Kasumi-1 (cell line): ENCODE measurements at regions not wholly inside any gene's neighbourhood (a gene's known extent, or its start where the extent isn't known, plus 50 kb on each side); places are given as distances from the start of the nearest gene placed in this dataset.

ENCODE experiments used
- DNase-seq, 2 experiments: peaks; one replicate each; lab custom pipeline; 2025; lab: John Stamatoyannopoulos, UW

- no peak for DNase-seq
Measured at GRCh38 chr11:80435345-80435744, 994.5 kb upstream of the TENM4 start.

- DNase-seq = no peak
Measured at GRCh38 chr11:80432057-80432456, 991.2 kb upstream of the TENM4 start.

DNA sequence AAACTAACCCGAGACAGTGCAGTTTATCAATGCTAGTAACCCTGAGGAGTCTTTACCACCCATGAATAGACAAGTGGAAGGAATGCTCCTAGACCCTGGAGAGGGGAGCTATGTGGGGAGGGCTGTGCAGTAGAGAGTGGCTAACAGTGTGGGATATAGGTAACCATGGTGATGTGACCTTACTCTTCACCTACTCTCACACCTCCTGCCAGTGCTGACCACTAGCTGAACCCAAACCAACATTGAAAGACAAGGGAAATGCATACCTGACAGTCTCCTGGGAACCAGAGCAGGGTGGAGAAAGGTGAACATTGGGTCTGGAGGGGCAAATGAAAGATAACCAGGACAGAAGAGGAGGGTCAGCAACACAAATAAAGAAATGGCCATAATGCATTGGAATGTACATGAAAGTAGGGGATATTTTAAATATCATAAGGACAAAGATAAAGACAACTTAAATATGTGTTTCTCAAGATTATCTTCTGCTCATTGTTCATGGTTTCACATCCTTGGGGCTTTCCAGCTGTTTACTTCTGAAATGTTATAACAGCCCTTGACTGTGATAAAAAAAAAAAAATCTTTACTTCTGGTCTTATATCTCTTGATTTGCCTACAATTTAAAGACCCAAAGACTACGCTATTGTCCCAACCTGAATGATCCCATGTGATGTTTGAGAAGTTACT lies 983.3 kb upstream of the TENM4 start:
- DNase-seq = no peak

GRCh38 chr11:80420374-80420773 lies 979.5 kb upstream of the TENM4 start:
- DNase-seq = no peak

DNA sequence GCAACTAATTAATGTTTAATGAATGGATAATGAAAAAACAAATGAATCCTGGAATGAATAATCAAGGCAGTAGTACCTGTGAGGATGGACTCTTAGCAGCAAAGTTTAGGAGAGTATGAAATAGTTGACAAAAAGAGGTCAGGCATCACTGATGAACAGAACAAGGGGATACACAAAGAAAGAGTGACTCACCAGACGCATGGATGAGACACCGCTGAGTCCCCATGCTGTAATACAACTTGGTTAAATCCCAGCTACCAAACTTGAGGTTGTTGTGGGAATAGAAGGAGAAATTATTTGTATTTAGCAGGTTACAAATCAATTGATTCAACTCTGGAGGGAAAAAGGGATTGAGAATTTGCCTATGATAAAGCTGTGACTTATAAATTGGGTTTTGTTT lies 976.9 kb upstream of the TENM4 start:
- no peak for DNase-seq

- DNase-seq = no peak
Measured at GRCh38 chr11:80415580-80415979, 974.8 kb upstream of the TENM4 start.

DNA sequence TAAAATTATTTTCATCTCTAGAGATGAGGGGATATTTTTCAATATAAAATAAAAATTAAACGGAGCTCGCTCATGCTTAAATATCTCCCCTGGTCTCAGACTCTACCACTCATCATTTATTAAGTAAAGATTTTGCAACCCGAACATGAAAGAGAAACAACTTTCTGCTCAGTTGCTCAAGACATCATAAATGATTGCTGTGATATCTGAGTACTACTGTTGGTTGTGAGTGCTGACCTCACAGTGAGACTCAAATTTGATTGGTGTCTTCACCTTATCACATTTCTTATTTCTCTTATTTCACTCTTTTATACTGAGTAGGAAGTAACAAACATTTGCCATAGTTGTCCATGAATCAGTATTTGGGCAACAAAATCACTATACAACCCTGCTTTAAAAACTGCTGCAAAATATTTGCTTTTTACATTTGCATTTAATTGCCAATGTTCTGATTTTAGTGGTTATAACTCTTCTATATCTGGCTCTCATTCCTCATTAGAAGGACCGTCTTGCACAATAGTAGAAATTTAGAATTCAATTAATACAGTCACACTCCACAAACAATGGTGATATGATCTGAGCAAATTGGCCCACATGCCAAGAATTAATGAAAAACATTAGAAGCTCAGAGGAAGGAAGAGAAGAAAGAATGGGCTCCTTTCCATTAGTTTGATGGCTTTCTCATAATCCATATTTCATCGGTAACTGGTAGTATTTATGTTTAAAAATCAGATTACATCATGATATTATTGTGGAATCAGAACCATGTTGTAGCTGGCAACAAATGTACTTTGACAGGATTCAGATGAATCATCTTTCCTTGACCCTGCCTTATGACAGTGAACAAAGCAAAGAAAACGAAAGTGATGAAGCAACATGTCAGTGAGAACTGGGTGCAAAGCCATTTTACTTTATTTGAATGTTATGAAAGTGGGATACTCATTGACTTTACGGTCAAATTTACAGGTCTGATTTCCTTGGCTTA lies 973.6 kb upstream of the TENM4 start:
- DNase-seq = no peak

GRCh38 chr11:80412604-80413003 lies 971.8 kb upstream of the TENM4 start:
- no peak for DNase-seq

DNA sequence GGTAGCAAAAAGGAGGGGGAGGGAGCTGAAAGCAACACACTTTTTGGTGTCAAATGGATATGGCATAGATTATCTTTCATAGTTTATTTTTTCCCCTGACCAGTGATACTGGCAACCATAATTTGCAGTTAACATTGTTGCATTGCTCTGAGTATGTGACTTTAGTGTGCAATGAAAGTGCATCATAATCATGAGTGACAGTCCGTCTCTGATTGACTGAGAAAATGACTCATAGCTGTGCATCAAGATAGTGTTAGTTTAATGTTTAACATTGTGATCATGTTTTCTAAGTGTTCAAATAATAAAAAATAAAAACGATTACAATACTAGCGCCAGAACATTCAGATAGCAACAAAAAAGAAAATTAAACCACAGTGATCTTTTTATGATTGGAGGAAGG lies 952.4 kb upstream of the TENM4 start:
- DNase-seq = no peak

- no peak for DNase-seq
Measured at GRCh38 chr11:80390505-80390904, 949.7 kb upstream of the TENM4 start.

- no peak for DNase-seq
Measured at GRCh38 chr11:80388536-80388935, 947.7 kb upstream of the TENM4 start.

GRCh38 chr11:80388130-80388529 lies 947.3 kb upstream of the TENM4 start:
- DNase-seq = no peak

DNA sequence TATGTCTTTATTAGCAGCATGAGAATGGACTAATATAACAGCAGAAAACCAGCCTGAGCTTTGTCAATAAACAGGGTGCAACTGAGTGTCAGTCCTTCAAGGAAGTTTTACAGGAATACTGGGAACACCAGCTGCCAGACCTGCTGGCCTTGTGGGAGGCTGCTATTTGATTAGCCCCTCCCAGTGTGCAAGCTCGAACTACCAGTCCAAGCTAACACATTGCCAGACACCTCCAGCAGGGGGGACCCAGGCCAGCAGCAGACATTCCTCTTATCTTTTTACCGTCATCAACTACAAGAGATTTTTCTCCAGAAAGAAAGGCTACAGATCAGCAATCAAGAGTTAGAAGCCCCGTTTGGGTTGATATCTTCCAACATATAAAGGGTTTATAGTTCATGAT lies 942.8 kb upstream of the TENM4 start:
- no peak for DNase-seq

- no peak for DNase-seq
Measured at GRCh38 chr11:80379620-80380278, 938.9 kb upstream of the TENM4 start.

GRCh38 chr11:80371931-80372330 lies 931.1 kb upstream of the TENM4 start:
- no peak for DNase-seq

- DNase-seq = no peak
Measured at GRCh38 chr11:80365980-80366379, 925.1 kb upstream of the TENM4 start.

- DNase-seq = no peak
Measured at GRCh38 chr11:80365076-80365725, 924.4 kb upstream of the TENM4 start.

GRCh38 chr11:80362563-80363340 lies 921.9 kb upstream of the TENM4 start:
- DNase-seq = no peak

DNA sequence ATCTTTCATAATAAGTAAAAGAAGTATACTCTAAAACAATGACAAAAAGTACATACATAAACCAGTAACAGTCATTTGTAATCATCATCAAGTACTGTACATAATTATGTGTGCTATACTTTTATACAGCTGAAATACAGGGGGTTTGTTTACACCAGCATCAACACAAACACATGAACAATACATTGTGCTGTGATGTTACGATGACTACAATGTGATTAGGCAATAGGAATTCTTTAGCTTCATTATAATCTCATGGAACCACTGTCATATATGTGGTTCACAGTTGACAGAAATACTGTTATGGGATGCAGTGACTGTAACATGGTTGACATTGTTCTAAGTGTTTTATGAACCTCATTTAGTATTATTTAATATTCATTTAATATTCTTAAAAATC lies 914.4 kb upstream of the TENM4 start:
- no peak for DNase-seq

- no peak for DNase-seq
Measured at GRCh38 chr11:80350541-80350940, 909.7 kb upstream of the TENM4 start.

GRCh38 chr11:80349997-80350396 lies 909.2 kb upstream of the TENM4 start:
- DNase-seq = no peak
